ENCODE measurements at regions not wholly inside any gene's neighbourhood (a gene's known extent, or its start where the extent isn't known, plus 50 kb on each side); places are given as distances from the start of the nearest gene placed in this dataset. TPM values are rescaled to one million over a fixed set of nuclear protein-coding genes. Genes with fewer than 3 reads are reported as not detected.

- Histone ChIP-seq H3K9me1 (replicated peaks; ENCODE audit: control insufficient read depth, extremely low read depth, insufficient read depth, low read length) (no peaks in the 10 kb centered on the region), H3K4me2 (ENCODE audit: insufficient read depth, low read length) (no peak overlapping the region), H3K4me3 (replicated peaks in 1 of 3; ENCODE audit: insufficient read depth in 1 of 3, low read depth in 1 of 3, low read length in 3 of 3) (no peak overlapping the region), H3K4me1 (ENCODE audit: control insufficient read depth, extremely low read depth, insufficient read depth, low read length) (no peaks in the 10 kb centered on the region), H3K36me3 (ENCODE audit: control insufficient read depth in 2 of 2, extremely low read depth in 1 of 2, insufficient read depth in 2 of 2, low read length in 2 of 2) (no peaks in the 10 kb centered on the region), H3K9me3 (replicated peaks; ENCODE audit: control insufficient read depth, insufficient read depth, low read length) (no peaks in the 10 kb centered on the region), H3K9ac (replicated peaks; ENCODE audit: extremely low read depth, insufficient read depth, low read length) (no peak overlapping the region), H3K27ac (ENCODE audit: insufficient read depth, low read depth, low read length) (no peak overlapping the region), H3K27me3 (ENCODE audit: control insufficient read depth in 2 of 2, insufficient read depth in 2 of 2, low read length in 2 of 2) (no peaks in the 10 kb centered on the region), H4K20me1 (replicated peaks; ENCODE audit: control insufficient read depth, extremely low read depth, insufficient read depth, low read length) (no peaks in the 10 kb centered on the region), H3K79me2 (ENCODE audit: control insufficient read depth, insufficient read depth, low read length) (no peaks in the 10 kb centered on the region), H2AFZ (ENCODE audit: low read depth, low read length) (no peak overlapping the region)
- CTCF ChIA-PET = interaction anchor here (0.9 to 1.7 kb wide), 2 partner anchors 10 to 63 kb away, joined by 3 to 4 read pairs; no protein-coding TSS in a partner anchor
- intact Hi-C loops (cut with micrococcal nuclease) = no loop called here
- FAIRE-seq (no peak), DNase-seq (ENCODE audit: low read depth, low spot score) (no peak)
- BruUV-seq (replicated peaks) = no TSS peak
- POLR2A ChIA-PET = no interaction called here
- TF ChIP-seq POLR2A (IDR thresholded peaks at IDR 0.05; ENCODE audit: low read depth, low read length) = no peak
- no peak for TF ChIP-seq FOS (IDR thresholded peaks at IDR 0.05; ENCODE audit: borderline replicate concordance, insufficient read depth, low read length)
- TF ChIP-seq, protein P1, sequence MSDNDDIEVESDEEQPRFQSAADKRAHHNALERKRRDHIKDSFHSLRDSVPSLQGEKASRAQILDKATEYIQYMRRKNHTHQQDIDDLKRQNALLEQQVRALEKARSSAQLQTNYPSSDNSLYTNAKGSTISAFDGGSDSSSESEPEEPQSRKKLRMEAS (IDR thresholded peaks at IDR 0.05; ENCODE audit: insufficient read depth, insufficient read length) = no peak
- no peak for TF ChIP-seq POLR2AphosphoS5 (IDR thresholded peaks at IDR 0.05; ENCODE audit: insufficient read depth, low read depth, low read length)
- no peak for TF ChIP-seq MYC (IDR thresholded peaks at IDR 0.05; ENCODE audit: low read depth, low read length)
- TF ChIP-seq CTCF (IDR thresholded peaks at IDR 0.05; ENCODE audit: extremely low read depth in 1 of 2, insufficient read depth in 1 of 2, low read depth in 1 of 2, low read length in 2 of 2) = no peak
- TF ChIP-seq GATA2 (IDR thresholded peaks at IDR 0.05; ENCODE audit: insufficient read depth, insufficient read length, low read depth, low read length) = no peak
- TF ChIP-seq EZH2 (IDR thresholded peaks at IDR 0.05; ENCODE audit: borderline replicate concordance, low read depth, low read length, severe bottlenecking) = no peak
- no peak for TF ChIP-seq JUN (IDR thresholded peaks at IDR 0.05; ENCODE audit: borderline replicate concordance, insufficient read depth, insufficient read length, low read depth)
- dilution Hi-C loops (cut with MboI; ENCODE audit: extremely low pct_ligation_motif_present, low sequenced_read_pairs) = no loop called here
Observed at GRCh38 chr2:181841079-181841478, 50.5 kb upstream of the ITPRID2 start.

Small RNA genes in the stretch of these regions (small RNA-seq; reads per million reads assigned to genes)
- not detected for gene RNU6ATAC19P (ENCODE audit: insufficient read depth, insufficient read length, low read depth, low replicate concordance)

Measured in endothelial cell of umbilical vein (primary cell).